H1 (cell line): ENCODE measurements at regions not wholly inside any gene's neighbourhood (a gene's known extent, or its start where the extent isn't known, plus 50 kb on each side); places are given as distances from the start of the nearest gene placed in this dataset.

Source experiments
- CTCF ChIA-PET: fragments of 300-600 bp; sonication (Branson Sonifier 250); formaldehyde crosslinking; loops from one replicate; lab custom pipeline; 2021; ENCODE audit not compliant: partially characterized antibody; lab: Charles Lee
- POLR2A ChIA-PET: fragments of 300-600 bp; sonication (Branson Sonifier 250); formaldehyde crosslinking; loops from one replicate; lab custom pipeline; 2021; ENCODE audit warnings: inconsistent platforms; ENCODE audit not compliant: partially characterized antibody; lab: Charles Lee
- DNase-seq, 2 experiments: peaks; one replicate each; pipeline versions ENCODE4 v3.0.0 to v3.0.0-alpha.2; 2010 to 2022; ENCODE audit warnings: low spot score in 2 of 2, low read depth in 1 of 2, mixed read lengths in 1 of 2
- FAIRE-seq: peaks from 2 replicates; lab custom pipeline; 2011; peaks lifted over from hg19 to GRCh38; lab: Jason Lieb, UNC
- H2AFZ ChIP-seq: 2 replicates; pipeline ENCODE4 v1.8.1; 2012; ENCODE audit warnings: low read length, inconsistent platforms
- H2AK5ac ChIP-seq: 2 replicates; pipeline ENCODE4 v1.6.1; 2013; ENCODE audit warnings: low read depth, low read length
- H2BK120ac ChIP-seq: replicated peaks from 2 replicates; pipeline ENCODE3; 2013; ENCODE audit warnings: low read depth, low read length, inconsistent platforms
- H2BK12ac ChIP-seq: 2 replicates; pipeline ENCODE4 v1.6.1; 2013; ENCODE audit warnings: low read depth, low read length
- H2BK15ac ChIP-seq: 2 replicates; pipeline ENCODE4 v1.6.1; 2013; ENCODE audit warnings: low read length
- H2BK20ac ChIP-seq: 2 replicates; pipeline ENCODE4 v1.6.1; 2013; ENCODE audit warnings: low read length
- H2BK5ac ChIP-seq: 2 replicates; pipeline ENCODE4 v1.6.1; 2013; ENCODE audit warnings: low read depth, low read length
- H3K14ac ChIP-seq: 2 replicates; pipeline ENCODE4 v1.6.1; 2013; ENCODE audit warnings: inconsistent platforms; ENCODE audit not compliant: insufficient read length
- H3K18ac ChIP-seq: 2 replicates; pipeline ENCODE4 v1.6.1; 2013; ENCODE audit warnings: low read length; ENCODE audit errors: extremely low read depth
- H3K23ac ChIP-seq: 2 replicates; pipeline ENCODE4 v1.6.1; 2013; ENCODE audit warnings: inconsistent platforms; ENCODE audit not compliant: insufficient read length
- H3K23me2 ChIP-seq: 2 replicates; pipeline ENCODE4 v1.6.1; 2013; ENCODE audit warnings: low read depth, low read length
- H3K27ac ChIP-seq: 2 replicates; pipeline ENCODE4 v1.6.1; 2011; ENCODE audit warnings: low read depth, low read length, inconsistent platforms
- H3K27me3 ChIP-seq, 4 experiments: replicated peaks in 1 of 4; 1 replicate in 1 of 4; 2 replicates in 3 of 4; pipeline versions ENCODE4 v1.6.1 to v1.8.1; 2011 to 2013; ENCODE audit warnings: low read length in 3 of 4, mild to moderate bottlenecking in 3 of 4, inconsistent platforms in 2 of 4, mixed read lengths in 2 of 4, moderate library complexity in 1 of 4; ENCODE audit not compliant: control insufficient read depth in 3 of 4, insufficient read depth in 3 of 4; ENCODE audit errors: extremely low read depth in 1 of 4
- H3K36me3 ChIP-seq, 4 experiments: 2 replicates each; pipeline versions ENCODE4 v1.6.1 to v1.8.1; 2011 to 2013; ENCODE audit warnings: mild to moderate bottlenecking in 4 of 4, low read length in 3 of 4, moderate library complexity in 2 of 4, control low read depth in 1 of 4, inconsistent platforms in 1 of 4; ENCODE audit not compliant: insufficient read depth in 4 of 4, control insufficient read depth in 2 of 4
- H3K4ac ChIP-seq: replicated peaks from 2 replicates; pipeline ENCODE3; 2013; ENCODE audit warnings: low read length, low read depth, mixed read lengths, inconsistent platforms; ENCODE audit not compliant: insufficient read length
- H3K4me1 ChIP-seq, 4 experiments: replicated peaks in 1 of 4; 1 replicate in 1 of 4; 2 replicates in 3 of 4; pipeline versions ENCODE4 v1.6.1 to v1.8.1; 2011 to 2013; ENCODE audit warnings: low read length in 3 of 4, inconsistent platforms in 2 of 4, mixed read lengths in 1 of 4; ENCODE audit not compliant: insufficient read depth in 4 of 4, control insufficient read depth in 3 of 4
- H3K4me2 ChIP-seq, 2 experiments: 2 replicates each; pipeline versions ENCODE4 v1.6.1 to v1.8.1; 2011 to 2013; ENCODE audit warnings: low read depth in 2 of 2, low read length in 2 of 2, control low read depth in 1 of 2, inconsistent platforms in 1 of 2, mild to moderate bottlenecking in 1 of 2; ENCODE audit not compliant: insufficient read depth in 1 of 2
- H3K4me3 ChIP-seq, 4 experiments: fragments of 200-600, 300-600 bp in 1 of 4; sonication (generic), shearing (Covaris generic), sonication (Bioruptor Twin) in 1 of 4; 2 replicates each; pipeline versions ENCODE4 v1.5.1 to v1.8.1; 2011 to 2016; ENCODE audit warnings: low read length in 4 of 4, low read depth in 3 of 4, control low read depth in 2 of 4, inconsistent platforms in 2 of 4, mild to moderate bottlenecking in 2 of 4, mixed read lengths in 1 of 4, moderate library complexity in 1 of 4; ENCODE audit not compliant: insufficient read depth in 2 of 4; ENCODE audit errors: extremely low read depth in 1 of 4
- H3K56ac ChIP-seq: replicated peaks from 2 replicates; pipeline ENCODE3; 2013; ENCODE audit warnings: low read depth, mild to moderate bottlenecking, mixed read lengths, low read length, inconsistent platforms; ENCODE audit not compliant: insufficient read length
- H3K79me1 ChIP-seq: 2 replicates; pipeline ENCODE4 v1.6.1; 2013; ENCODE audit warnings: low read depth, low read length, control low read depth
- H3K79me2 ChIP-seq, 2 experiments: 2 replicates each; pipeline versions ENCODE4 v1.6.1 to v1.8.1; 2012 to 2013; ENCODE audit warnings: low read length in 2 of 2, mild to moderate bottlenecking in 2 of 2, inconsistent platforms in 1 of 2; ENCODE audit not compliant: insufficient read depth in 2 of 2, control insufficient read depth in 1 of 2
- H3K9ac ChIP-seq, 4 experiments: replicated peaks in 1 of 4; 1 replicate in 1 of 4; 2 replicates in 3 of 4; pipeline versions ENCODE4 v1.6.1 to v1.8.1; 2011 to 2013; ENCODE audit warnings: low read depth in 3 of 4, low read length in 3 of 4, control low read depth in 2 of 4, mild to moderate bottlenecking in 2 of 4, moderate library complexity in 2 of 4, inconsistent platforms in 1 of 4; ENCODE audit errors: extremely low read depth in 1 of 4
- H3K9me3 ChIP-seq, 2 experiments: 2 replicates each; pipeline versions ENCODE4 v1.6.1 to v1.8.1; 2012 to 2013; ENCODE audit warnings: mild to moderate bottlenecking in 2 of 2, moderate library complexity in 2 of 2, control low read depth in 1 of 2, inconsistent platforms in 1 of 2, low read depth in 1 of 2, low read length in 1 of 2, mixed read lengths in 1 of 2; ENCODE audit not compliant: insufficient read depth in 2 of 2
- H4K20me1 ChIP-seq, 2 experiments: replicated peaks in 1 of 2; 2 replicates each; pipeline versions ENCODE3 to v1.8.1; 2011 to 2013; ENCODE audit warnings: inconsistent platforms in 2 of 2, low read length in 2 of 2, mild to moderate bottlenecking in 1 of 2; ENCODE audit not compliant: insufficient read depth in 2 of 2, control insufficient read depth in 1 of 2
- H4K5ac ChIP-seq: 2 replicates; pipeline ENCODE4 v1.6.1; 2013; ENCODE audit warnings: low read length, low read depth, mixed read lengths, inconsistent platforms; ENCODE audit not compliant: insufficient read length
- H4K8ac ChIP-seq: 2 replicates; pipeline ENCODE4 v1.8.0; 2013; ENCODE audit warnings: mild to moderate bottlenecking, moderate library complexity, low read length, inconsistent platforms; ENCODE audit not compliant: insufficient read depth; ENCODE audit errors: extremely low read depth
- H4K91ac ChIP-seq: replicated peaks from 2 replicates; pipeline ENCODE3; 2013; ENCODE audit warnings: low read length, mixed read lengths, inconsistent platforms; ENCODE audit not compliant: insufficient read length
- ASH2L ChIP-seq: fragments of 200-600, 300-600 bp; sonication (generic); IDR thresholded peaks from one replicate; pipeline ENCODE4 v1.7.1; 2017; ENCODE audit warnings: low read length
- CBX8 ChIP-seq: fragments of 300-800, 300-1000 bp; sonication (generic); IDR thresholded peaks from 2 replicates; pipeline ENCODE4 v1.7.1; 2016; ENCODE audit warnings: low read depth, low read length, borderline replicate concordance
- CEBPB ChIP-seq: IDR thresholded peaks from 2 replicates; pipeline ENCODE4 v1.6.1; 2012; ENCODE audit warnings: low read depth, low read length
- CREB1 ChIP-seq: IDR thresholded peaks from 2 replicates; pipeline ENCODE4 v1.6.1; 2012; ENCODE audit warnings: inconsistent platforms
- EGR1 ChIP-seq: IDR thresholded peaks from 2 replicates; pipeline ENCODE4 v1.6.1; 2011; ENCODE audit warnings: low read depth, low read length, borderline replicate concordance
- EP300 ChIP-seq, 2 experiments: IDR thresholded peaks; 1 replicate in 1 of 2; 2 replicates in 1 of 2; pipeline ENCODE4 v1.6.1; 2011 to 2012; ENCODE audit warnings: low read depth in 2 of 2, low read length in 2 of 2, mild to moderate bottlenecking in 2 of 2, borderline replicate concordance in 1 of 2, inconsistent platforms in 1 of 2, moderate library complexity in 1 of 2
- FOSL1 ChIP-seq: IDR thresholded peaks from 2 replicates; pipeline ENCODE4 v1.6.1; 2011; ENCODE audit warnings: mild to moderate bottlenecking, low read depth, low read length, moderate library complexity; ENCODE audit not compliant: insufficient read depth
- JUN ChIP-seq: IDR thresholded peaks from 2 replicates; pipeline ENCODE4 v1.6.1; 2011; ENCODE audit warnings: low read depth, mild to moderate bottlenecking, improper control_type of control experiment, low read length
- RAD21 ChIP-seq, 2 experiments: IDR thresholded peaks in 1 of 2; conservative IDR thresholded peaks in 1 of 2; 2 replicates each; pipeline ENCODE4 v1.6.1; 2011; ENCODE audit warnings: low read depth in 2 of 2, low read length in 2 of 2, improper control_type of control experiment in 1 of 2, inconsistent platforms in 1 of 2, mild to moderate bottlenecking in 1 of 2, moderate library complexity in 1 of 2
- SIX5 ChIP-seq: IDR thresholded peaks from 2 replicates; pipeline ENCODE4 v1.6.1; 2011; ENCODE audit warnings: mild to moderate bottlenecking, low read depth, low read length
- SP2 ChIP-seq: IDR thresholded peaks from 2 replicates; pipeline ENCODE4 v1.6.1; 2012; ENCODE audit warnings: mild to moderate bottlenecking, low read length, inconsistent platforms
- SP4 ChIP-seq: IDR thresholded peaks from 2 replicates; pipeline ENCODE4 v1.6.1; 2012; ENCODE audit warnings: low read length, inconsistent platforms
- SUZ12 ChIP-seq: fragments of 200-600 bp; sonication (generic); IDR thresholded peaks from 2 replicates; pipeline ENCODE4 v1.6.1; 2012; ENCODE audit warnings: mild to moderate bottlenecking, inconsistent platforms, low read length, moderate library complexity, mixed read lengths
- TCF12 ChIP-seq: IDR thresholded peaks from 2 replicates; pipeline ENCODE4 v1.6.1; 2011; ENCODE audit warnings: low read depth, mild to moderate bottlenecking, low read length
- WGBS, 2 experiments: shearing (Covaris generic) in 1 of 2; methylation state at CpG; one replicate each; pipeline versions ENCODE4 v1.1.6 to v1.1.7; 2013 to 2015; ENCODE audit warnings: low lambda C conversion rate in 2 of 2, mixed read lengths in 2 of 2, inconsistent platforms in 1 of 2, low coverage in 1 of 2, missing lambda C conversion rate in 1 of 2; ENCODE audit not compliant: insufficient replicate concordance in 2 of 2, insufficient coverage in 1 of 2, insufficient read length in 1 of 2; ENCODE audit errors: extremely low coverage in 1 of 2, missing lambda C conversion rate in 1 of 2; 5-methylcytosine and 5-hydroxymethylcytosine counted together
- TF ChIP-seq, protein P1 (sequence below): IDR thresholded peaks from 2 replicates; pipeline ENCODE4 v1.6.1; 2012; ENCODE audit warnings: inconsistent platforms

DNA sequence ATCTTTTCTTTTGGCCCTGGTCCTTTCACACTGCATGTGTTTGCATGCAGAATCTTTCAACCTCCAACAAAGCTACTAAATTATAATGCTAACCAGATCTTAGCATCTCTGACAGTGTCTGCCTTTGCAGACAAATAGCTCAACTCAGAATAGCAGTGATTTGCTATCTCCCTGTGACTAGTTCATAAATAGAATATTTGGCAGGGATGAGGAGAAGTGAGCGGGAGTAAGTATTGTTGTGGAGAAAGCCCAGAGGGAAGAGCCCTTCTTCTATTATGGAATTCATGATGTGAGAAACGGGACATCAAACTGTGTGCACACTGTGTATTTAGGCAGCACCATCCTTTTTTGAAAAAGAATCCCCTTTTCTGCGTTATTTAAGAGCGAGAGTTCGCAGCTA, 288.0 kb upstream of the CHORDC1 start:
- H3K18ac ChIP-seq, result no peak overlapping the region
- ChIA-PET POLR2A (no interaction called here), CTCF (no interaction called here)
- DNase-seq (no peak), FAIRE-seq (no peak)
- no peaks in the 10 kb centered on the region for H3K36me3 ChIP-seq
- no peaks in the 10 kb centered on the region for H3K27me3 ChIP-seq
- no peak overlapping the region for H4K91ac ChIP-seq
- no peak overlapping the region for H3K14ac ChIP-seq
- H4K5ac ChIP-seq, result no peak overlapping the region
- WGBS, 2 experiments, result 82% methylated on average over 5 of the region's 5 CpGs; no CpG with 5 or more reads in 1 of the 2 experiments
- no peak overlapping the region for H3K56ac ChIP-seq
- no peak overlapping the region for H3K9ac ChIP-seq
- no peaks in the 10 kb centered on the region for H3K79me2 ChIP-seq
- no peak overlapping the region for H4K8ac ChIP-seq
- no peak overlapping the region for H2BK15ac ChIP-seq
- H2BK120ac ChIP-seq, result no peak overlapping the region
- no peak overlapping the region for H2AK5ac ChIP-seq
- no peak overlapping the region for H2BK20ac ChIP-seq
- H3K9me3 ChIP-seq, result no peaks in the 10 kb centered on the region
- H3K4me3 ChIP-seq, result no peak overlapping the region
- H2BK12ac ChIP-seq, result no peak overlapping the region
- no peak overlapping the region for H3K4me2 ChIP-seq
- no peaks in the 10 kb centered on the region for H3K23me2 ChIP-seq
- peaks cover 0 to 3% (median 0%) of the 10 kb centered on the region in 4 experiments; a peak in 1 of 7 replicates for H3K4me1 ChIP-seq
- no peak overlapping the region for H2BK5ac ChIP-seq
- H4K20me1 ChIP-seq, result no peaks in the 10 kb centered on the region
- no peak overlapping the region for H2AFZ ChIP-seq
- no peak overlapping the region for H3K23ac ChIP-seq
- no peak overlapping the region for H3K4ac ChIP-seq
- H3K27ac ChIP-seq, result no peak overlapping the region; the same call in 1 of the 2 replicates
- H3K79me1 ChIP-seq, result no peaks in the 10 kb centered on the region
- TF ChIP-seq CBX8 (no peak), SIX5 (no peak), CEBPB (no peak), FOSL1 (no peak), RAD21 (IDR thresholded peaks at IDR 0.05 in 1 of 2, conservative IDR thresholded peaks at IDR 0.05 in 1 of 2; ENCODE audit: low read depth in 2 of 2, low read length in 2 of 2) (no peak), SP2 (no peak), TCF12 (no peak), SUZ12 (no peak), SP4 (no peak), ASH2L (no peak), CREB1 (no peak), JUN (no peak), EGR1 (no peak), EP300 (IDR thresholded peaks at IDR 0.05; ENCODE audit: borderline replicate concordance in 1 of 2, low read depth in 2 of 2, low read length in 2 of 2) (no peak)
- TF ChIP-seq, protein P1, sequence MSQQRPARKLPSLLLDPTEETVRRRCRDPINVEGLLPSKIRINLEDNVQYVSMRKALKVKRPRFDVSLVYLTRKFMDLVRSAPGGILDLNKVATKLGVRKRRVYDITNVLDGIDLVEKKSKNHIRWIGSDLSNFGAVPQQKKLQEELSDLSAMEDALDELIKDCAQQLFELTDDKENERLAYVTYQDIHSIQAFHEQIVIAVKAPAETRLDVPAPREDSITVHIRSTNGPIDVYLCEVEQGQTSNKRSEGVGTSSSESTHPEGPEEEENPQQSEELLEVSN, result no peak
